ENCODE measurements at regions not wholly inside any gene's neighbourhood (a gene's known extent, or its start where the extent isn't known, plus 50 kb on each side); places are given as distances from the start of the nearest gene placed in this dataset.

DNA sequence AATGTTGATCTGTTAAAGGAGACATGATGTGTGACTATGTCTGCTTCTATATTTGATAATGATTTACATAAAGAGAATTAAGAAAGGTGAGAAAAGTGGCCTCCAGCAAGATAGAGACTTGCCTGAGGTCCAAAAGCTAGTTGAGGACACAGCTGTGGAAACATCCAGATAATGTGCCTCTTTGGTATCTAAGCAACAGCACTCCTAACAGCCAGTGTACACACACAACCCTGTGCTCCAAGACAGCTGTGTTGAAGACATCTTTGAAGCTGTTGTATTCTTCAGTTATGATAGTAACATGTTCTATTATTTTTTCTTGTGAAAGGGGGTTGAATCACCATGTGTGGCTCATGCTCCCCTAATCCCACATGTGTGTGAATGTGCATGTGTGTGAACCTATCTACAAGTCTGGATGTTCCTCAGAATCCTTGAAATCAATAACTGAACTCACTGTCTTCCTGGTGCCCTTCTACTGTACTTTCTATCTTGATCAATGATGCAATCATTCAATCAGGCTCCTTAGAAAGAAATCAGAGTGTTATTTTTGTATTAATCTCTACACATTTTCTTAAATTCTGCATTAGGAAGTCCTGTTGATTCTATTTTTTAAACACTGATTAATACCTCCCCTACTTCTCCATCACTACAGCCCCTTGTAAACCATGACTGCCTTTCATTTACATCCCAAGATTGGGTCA, 116.7 kb upstream of the SSTR4 start:
- DNase-seq (ENCODE audit: low read depth): no peak

DNA sequence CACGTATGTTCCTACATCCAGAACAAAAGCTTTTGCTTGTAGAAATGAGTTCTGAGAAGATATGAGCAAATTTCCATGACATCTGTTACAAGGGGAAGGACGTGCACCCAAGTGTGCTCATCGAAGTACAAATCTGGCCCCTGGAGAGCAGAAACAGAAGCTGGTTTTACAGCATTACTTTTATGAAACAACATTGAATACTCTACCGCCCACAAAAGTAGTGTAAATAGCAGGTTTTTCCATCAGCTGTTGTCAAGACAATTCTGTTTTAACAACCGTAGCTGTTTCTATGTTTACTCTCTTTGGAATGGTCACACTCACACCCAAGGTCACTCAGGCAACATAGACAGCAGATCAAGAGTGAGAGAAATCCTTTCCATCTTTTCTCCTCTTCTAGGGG, 114.2 kb upstream of the SSTR4 start:
- DNase-seq (ENCODE audit: low read depth): no peak

DNA sequence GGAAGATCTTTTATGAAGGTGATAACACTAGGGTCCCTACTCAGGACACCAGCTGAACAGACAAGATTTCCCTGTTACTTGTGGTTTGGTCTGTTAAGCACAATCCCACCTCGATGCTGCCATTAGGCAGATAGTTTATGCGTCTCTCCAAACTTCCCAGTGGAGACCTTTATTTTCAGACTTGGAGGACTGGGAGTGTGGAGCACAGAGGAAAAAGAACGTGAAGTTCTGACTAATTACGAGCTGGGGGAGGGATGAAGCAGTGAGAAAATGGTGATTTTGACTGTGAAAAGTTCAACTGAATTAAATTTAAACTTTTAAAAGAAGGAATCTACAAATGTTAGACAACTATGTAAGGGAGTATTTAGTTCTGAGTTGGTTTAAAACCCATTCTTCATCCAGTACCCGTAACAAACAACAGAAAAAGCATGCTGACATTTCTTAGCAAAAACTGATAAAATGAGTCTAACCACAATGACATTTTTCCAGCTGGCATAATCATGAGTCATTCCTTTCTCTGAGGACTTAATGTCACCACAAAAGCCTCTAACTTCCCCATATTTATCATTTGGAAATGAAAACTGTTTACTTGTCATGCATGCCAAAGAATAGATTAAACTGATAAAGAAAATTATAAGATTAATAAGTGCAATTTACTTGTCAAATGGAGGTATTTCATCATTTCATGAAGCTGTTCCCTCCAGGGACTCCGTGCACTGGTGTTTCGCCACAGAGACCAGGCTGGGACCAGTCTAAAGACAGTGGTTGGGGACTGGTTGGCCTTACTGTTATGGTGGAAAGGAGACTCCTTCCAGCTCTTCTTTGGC, 113.3 kb upstream of the SSTR4 start:
- peak; percentile 12 for DNase-seq (ENCODE audit: low read depth)

DNA sequence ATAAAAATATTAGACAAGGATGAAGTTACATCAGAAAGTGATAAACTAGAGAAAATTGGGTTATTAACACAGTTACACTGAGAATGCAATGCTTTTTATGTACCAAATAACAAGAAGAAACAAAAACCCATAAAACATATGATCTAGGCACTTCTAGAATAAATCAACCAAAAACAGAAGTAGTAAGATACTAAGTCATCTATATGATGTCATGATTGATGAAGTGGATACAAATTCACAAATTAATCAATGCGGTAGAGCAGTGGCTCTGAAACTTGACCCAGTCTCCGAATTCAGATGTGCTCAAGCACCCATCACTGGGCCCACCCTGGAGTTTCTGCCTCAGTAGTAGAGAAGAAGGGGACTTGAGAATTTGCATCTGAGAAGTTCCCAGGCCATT, 112.1 kb upstream of the SSTR4 start:
- DNase-seq (ENCODE audit: low read depth): no peak

DNA sequence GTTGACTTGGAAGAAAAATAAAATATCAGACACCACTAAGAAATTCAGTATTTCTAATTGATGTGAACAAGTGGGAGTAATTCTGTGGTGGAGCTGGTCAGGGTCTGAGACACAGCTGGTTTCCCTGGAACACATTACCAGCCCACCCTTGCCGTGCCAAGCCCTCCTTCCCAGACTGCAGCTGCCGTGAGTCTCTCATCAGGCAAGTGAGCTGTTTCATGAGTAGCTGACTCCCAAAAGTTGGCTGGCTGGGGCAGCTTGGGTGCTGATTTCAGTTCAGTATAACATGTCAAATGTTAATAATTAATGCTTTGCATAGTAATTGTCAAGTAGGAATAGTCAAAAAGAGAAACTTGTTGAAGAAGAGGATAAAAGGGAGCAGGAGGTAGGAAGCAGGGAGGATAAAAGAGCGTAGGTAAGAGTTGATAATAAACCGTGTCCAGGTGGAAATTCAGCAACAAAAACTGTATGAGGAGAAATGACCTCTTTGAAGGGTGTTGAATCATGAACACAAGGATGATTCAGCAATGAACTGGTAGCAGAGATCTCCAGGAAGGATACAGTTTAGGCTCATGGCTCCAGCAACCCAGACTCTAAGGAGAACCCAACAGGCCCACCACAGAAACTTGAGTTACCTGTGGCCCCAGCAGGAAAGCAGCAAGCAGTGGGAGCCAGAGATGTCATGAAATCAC, 110.9 kb upstream of the SSTR4 start:
- no peak for DNase-seq (ENCODE audit: low read depth)

DNA sequence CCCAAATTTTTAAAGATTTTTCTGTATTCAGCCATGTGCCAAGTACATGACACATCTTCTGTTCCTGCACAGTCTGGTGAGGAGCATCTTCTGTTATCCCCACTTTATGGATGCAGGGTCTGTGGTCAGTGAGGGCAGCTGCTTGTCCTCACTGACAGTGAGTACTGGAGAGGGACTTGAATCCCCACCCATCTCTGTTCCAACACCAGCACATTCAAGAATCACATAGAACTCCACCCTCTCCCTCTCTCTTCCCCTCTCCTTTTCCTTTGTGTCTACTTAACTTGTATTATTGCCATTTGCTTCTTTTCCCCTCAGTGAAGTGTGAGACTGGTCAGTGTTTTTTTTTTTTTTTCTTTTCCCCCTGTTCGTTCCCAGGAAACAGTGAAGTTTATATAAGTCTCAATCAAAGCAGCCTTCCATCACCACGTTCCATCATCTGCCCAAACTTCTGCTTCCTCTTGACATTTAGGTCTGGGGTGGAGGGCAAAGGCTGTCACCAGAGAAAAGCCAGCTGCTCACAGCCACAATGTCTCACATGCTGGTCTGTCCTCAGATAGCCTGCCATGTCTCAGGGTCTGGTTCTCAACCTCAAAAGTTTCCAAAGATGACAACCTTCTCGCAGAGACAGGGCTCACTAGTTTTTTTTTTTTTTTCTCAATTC, 110.0 kb upstream of the SSTR4 start:
- no peak for DNase-seq (ENCODE audit: low read depth)

DNA sequence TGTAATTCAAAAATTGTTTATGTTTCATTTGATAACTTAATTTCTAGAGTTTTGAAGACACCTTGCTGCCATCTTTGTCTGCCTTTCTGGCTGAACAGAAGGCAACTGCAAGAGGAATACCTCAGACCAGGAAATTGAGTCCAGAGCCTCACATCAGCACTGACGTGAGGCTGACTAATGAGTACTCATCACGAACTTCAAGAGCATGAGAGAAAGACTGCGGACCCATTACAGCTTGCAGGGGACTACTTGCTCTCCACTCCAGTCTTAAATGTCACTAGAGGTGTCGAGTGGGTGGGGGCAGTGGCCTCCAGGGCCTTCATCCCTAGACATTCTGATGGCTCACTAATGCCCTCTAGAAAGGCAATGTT, 109.5 kb upstream of the SSTR4 start:
- DNase-seq (ENCODE audit: low read depth): no peak

DNA sequence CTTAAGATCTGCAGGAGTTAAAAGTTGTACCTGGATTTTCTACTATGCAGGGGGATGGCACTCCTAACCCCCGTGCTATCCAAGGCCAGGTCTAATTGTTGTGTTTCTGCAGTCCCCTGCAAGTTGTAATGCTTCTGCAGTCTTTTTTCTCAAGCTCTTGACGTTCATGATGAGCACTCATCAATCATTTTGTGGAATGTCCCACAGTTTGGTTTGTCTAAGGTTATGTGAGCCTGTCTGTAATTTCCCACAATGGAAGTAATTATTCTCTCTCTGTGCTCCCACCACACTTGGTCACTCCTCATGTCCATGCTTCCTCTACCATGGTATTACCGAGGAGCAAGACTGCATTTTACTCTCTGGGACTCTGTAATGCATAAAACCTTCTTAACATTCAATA, 107.6 kb upstream of the SSTR4 start:
- DNase-seq (ENCODE audit: low read depth): no peak

DNA sequence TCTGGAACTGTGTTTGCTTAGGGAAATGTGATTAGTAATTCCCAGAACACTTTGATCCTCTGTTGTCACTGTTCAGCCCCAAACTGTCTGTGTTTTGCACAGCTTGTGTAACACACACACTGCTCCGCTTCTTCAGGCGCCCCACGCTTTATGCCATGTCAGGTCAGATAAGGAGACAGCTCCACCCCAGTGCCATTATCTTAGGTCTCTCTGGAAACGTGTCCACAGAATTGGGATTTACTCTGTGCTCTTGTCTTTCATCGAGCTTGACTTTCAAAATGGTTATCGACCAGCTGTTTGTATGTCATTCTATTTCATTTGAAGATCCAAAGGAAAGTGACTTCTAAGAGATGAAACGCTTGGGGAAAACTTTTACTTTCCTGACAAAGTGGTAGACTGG, 106.4 kb upstream of the SSTR4 start:
- no peak for DNase-seq (ENCODE audit: low read depth)

DNA sequence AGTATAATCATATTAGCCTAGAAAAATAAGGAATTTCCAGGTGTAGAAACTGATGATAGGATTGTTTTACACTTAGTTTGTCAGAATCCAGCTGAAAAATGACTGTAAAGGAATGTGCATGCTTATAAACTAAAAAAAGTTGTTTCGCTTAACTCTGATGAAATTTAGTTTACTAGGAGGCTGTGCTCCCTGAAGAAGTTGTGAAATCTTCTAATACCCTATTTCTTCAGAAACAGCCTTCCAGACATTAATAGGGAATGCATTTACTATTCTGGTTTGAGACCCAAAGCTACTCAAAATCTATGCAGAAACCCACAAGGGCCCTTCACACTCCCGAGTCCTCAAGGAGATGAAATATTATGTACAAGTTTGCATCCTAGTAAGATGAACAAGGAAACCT, 105.5 kb upstream of the SSTR4 start:
- DNase-seq (ENCODE audit: low read depth): no peak

DNA sequence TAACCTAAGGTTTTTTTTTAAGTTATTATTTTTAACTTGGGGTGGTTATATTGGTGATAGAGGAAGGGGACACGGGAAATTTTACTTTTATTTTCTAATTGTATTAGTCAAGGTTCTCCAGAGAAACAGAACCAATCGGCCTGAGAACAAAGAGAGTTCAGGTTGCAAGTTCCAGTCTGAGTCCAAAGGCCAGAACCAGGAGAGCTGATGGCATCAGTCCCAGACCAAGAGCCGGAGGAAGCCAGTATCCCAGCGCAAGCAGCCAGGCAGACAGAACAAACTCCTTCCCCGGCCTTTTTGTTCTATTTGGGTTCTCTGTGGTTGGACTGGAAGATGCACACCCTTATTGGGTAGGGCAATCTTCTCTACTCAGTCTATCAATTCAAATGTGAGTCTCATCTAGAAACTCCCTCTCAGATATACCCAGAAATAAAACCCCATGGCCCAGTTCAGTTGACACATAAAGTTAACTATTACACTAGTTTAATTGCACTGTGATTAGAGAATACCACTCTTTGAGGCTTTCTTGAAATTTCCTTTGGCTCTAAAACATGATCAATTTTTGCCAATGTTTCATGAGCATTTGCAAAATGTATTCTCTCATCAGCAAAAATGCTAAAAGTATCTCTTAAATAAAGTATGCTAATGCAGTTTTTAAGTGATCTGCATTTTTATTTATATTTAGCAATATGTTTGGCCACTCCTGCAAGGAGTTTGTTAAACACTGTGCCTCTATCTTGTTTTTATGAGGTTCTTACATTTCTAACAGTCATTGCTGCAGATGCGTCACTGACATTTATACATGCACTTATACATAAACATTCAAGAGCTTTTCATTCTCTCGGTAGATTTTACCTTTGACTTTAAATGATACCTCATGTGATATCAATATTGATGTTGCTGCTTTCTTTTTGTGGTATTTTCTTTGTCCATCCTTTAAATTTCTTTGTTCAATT, 103.2 kb upstream of the SSTR4 start:
- DNase-seq (ENCODE audit: low read depth): no peak

DNA sequence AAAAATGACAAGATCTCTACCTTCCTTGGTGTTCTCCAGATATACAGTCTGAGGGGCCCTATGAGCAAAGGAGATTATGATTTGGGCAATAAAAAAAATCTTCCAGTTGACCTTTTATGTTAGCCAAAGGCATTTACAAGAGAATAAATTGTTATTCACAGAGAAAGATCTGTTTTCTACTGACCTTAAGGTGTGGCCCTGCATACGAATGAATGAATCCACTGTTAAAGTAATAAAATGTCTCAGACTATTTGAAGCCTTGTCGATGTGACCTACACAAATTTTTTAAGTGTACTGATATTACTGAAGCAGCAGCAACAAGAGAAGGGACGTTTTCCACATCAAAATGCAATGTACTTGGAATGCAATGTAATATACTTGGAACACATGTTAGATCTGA, 95.9 kb upstream of the SSTR4 start:
- DNase-seq (ENCODE audit: low read depth): no peak

DNA sequence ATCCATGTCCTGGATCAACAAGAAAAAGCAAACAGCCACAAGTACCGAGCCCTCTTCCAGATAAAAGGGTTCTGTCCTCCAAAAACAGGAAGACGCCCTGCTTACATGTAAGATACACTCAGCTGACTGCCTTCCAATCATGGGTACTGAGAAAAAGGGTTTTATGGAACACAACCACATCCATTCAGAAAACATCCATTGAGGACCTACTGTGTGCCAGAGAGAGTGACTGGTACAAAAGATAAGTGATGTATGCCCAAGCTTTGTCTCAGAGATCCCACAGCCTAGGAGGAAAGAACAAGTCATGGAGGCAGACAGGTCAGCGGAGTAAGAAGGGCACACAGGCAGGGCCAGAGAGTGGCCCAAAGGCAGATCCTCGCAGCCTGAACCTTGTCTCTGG, 94.8 kb upstream of the SSTR4 start:
- no peak for DNase-seq (ENCODE audit: low read depth)

DNA sequence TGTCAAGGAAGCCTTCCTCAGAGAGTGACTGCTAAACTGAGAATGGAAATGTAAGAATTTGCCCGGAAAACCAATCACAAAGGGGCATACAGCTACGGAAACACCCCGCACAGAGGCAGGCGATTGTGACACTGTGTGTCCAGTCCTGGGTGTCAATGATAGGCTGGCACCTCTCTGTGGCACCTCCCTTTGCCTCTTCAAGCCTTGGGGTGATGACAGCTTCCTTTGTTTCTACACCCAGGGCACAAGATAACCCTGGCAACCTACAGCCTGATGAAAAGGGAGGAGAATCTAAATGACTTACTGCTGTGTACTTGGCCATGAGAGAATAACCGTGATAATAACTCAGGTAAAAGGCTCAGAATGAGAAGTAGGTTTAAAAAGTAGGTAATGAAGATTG, 93.6 kb upstream of the SSTR4 start:
- no peak for DNase-seq (ENCODE audit: low read depth)

DNA sequence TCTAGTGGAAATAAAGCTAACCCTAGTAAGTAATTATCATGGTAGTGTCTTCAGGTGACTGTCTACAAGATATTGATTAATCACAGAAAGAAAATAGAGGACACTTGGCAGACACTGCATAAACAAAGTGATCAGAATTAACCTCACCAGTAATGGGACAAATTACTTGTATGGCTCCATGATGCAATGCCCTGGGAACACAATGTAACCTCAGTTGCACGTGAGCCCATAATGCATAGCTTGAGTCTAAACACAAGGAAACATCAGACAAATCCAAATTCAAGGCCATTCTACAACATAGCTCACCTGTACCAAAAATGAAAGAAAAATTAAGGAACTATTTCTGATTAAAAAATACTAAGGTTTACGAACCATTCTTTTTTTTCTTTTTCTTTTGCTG, 92.4 kb upstream of the SSTR4 start:
- DNase-seq (ENCODE audit: low read depth): no peak

DNA sequence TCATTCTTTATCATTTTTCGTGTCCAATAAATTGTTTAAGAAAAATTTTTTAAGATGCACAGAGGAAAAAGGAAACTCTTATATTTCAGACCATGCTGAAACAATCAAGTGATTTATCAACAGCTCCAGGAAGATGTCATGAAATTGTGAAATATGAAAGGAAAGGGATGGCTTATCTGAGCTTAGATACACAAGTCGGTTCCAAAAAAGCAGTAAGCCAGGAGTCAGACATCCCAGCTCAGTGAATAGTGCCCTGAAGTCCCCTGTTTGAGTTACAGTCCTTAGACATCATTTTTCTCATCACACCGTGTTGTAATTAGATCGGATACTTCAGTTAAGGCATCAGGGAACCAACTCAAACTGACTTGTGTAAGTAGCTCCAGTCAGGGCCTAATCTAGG, 91.0 kb upstream of the SSTR4 start:
- DNase-seq (ENCODE audit: low read depth): no peak

DNA sequence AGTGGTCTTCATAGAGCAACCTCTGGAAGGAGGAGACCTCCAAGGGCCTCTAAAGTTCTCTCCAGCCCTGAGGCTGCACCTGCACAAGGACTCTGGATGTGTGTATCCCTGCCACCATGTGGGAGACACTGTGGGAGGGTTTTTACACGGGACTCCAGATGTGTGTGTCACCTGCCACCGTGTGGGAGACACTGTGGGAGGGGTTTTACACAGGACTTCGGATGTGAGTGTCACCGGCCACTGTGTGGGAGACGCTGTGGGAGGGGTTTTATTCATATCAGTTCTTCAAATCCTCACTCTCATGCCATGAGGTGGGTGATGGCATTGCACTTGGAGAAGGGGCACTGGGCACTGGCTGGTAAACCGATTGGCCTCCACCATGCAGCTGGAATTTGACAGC, 90.2 kb upstream of the SSTR4 start:
- DNase-seq (ENCODE audit: low read depth): no peak

DNA sequence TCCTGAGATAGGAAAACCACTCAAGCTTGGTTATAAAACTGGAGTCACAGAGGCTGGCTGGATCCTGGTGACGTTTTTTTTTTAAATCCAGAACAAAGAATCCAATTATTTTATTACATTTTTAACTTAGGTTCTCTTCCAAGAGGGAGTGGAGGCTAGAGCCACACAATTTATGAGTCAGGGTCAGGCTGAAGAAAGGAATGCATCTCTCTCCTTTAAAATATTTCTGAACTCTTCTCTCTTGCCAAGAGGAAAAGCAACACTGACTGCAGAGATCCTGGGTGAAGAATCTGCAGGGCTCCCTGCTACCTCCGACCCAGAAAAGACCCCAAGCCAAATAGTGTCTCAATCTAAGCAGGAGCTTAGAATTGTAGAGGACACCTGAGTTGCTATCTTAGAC, 88.5 kb upstream of the SSTR4 start:
- DNase-seq (ENCODE audit: low read depth): no peak

DNA sequence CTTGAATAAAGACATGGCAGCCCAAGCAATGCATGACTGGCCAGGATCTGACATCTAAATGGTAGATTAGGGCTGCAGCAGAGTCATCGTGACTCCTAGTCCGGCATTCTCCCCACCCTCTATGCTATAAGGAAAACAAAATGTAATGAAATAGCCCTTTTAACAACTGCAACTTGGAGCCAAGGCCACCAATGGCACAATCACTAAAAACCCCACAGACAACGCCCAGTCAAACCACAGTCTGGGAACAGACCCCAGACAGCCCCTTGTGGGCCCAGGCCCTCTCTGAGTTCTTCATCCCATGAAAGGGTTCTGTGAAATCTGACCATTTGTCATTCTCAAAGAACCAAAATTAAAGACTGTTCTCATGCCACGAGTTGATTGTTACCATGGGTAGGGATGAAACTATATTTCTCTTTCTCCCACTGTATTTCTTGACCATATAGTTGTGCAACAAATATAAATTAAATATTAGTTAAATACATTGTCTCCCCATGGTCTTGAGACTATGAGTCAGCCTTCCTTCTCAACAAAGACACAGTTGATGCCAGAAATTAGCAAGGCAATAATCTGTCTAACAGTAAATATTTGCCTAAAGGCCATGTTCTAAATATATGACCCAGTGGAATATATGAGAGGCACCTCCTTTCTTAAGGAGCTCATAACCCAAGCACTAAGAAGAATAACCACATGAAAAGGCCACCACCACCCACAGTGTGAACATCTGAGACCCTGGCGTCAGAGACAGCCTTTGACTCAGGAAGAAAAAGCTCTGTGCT, 85.6 kb upstream of the SSTR4 start:
- DNase-seq (ENCODE audit: low read depth): no peak

DNA sequence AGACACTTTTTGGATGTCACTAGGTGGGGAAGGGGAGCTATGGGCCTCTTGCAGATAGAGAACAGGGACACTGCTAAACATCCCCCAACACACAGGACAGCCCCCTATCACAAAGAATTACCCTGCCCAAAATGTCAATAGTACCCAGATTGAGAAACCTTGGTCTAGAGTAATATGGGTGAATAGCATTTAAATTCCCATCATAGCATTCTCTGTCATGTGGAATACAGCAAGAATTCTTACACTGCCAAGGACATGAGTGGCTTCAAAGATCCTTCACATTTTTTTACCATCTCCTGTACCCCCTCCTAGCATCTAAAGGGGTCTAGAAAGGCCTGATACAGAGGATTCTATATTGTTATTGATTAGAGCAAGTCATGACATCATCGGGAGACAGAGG, 83.1 kb upstream of the SSTR4 start:
- no peak for DNase-seq (ENCODE audit: low read depth)

DNA sequence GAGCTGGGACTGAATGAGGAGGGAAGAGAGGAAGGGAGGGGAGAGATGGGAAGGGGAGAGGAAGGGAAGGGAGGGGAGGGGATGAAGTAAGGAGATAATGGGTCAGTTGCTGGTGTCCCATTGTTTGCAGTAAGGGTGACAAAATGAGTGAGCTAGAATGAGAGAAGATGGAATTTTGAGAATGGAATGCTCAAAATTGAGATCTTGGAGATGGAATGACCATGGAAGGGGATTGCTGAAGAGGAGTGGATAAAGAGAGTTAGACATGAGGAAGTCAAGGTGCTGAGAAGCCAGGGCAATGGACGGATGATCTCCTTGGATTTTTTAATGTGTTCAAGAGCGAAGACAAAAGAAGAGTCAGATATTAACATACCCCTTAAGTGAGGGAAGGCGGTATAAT, 80.5 kb upstream of the SSTR4 start:
- DNase-seq (ENCODE audit: low read depth): no peak
